GM19452 (cell line): ENCODE measurements at regions not wholly inside any gene's neighbourhood (a gene's known extent, or its start where the extent isn't known, plus 50 kb on each side); places are given as distances from the start of the nearest gene placed in this dataset.

Experiments
- ATAC-seq: cut with Tn5 transposase; IDR thresholded peaks from one replicate; pipeline ENCODE4 v1.9.1; 2021; ENCODE audit not compliant: unreplicated experiment

GRCh38 chr7:38002689-38003088 is 82.2 kb downstream of the EPDR1 start:
- no peak for ATAC-seq

DNA sequence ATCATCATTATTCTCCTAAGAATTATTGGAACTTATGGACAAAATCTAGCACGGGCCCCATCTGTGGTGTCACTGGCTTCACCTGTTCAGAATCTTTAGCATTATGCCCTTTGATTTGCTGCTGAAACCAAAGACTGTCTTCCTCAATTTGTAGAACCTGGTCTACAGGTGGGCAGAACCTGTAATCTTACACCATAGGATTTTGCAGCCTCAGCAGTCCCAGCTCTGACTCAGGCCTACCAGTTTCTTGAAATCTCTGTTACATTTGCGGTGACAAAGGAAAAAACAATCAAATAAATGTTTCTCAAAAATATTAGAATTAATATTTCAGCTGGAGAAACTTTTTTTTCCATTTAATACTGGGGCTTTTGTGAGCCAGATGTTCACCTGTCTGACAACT is 86.1 kb downstream of the EPDR1 start:
- no peak for ATAC-seq

DNA sequence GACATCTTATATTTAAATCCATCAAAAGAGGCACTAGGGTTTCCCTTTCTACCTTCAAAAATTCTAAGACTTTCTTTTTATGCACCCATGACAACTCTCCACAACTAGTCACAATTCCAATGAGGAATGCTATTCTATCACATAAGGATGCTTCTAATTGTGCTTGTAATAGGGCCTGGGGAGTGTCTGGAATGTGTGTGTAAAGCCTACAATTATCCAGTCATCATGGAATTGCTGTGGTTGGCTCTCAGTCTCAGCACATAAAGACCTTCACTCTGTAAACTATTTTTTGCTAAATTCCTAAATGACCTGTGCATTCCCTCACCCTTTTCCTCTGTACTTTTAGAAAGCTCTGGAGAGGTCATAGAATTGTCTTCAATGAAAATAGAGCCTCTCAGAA is 86.7 kb downstream of the EPDR1 start:
- ATAC-seq = no peak

DNA sequence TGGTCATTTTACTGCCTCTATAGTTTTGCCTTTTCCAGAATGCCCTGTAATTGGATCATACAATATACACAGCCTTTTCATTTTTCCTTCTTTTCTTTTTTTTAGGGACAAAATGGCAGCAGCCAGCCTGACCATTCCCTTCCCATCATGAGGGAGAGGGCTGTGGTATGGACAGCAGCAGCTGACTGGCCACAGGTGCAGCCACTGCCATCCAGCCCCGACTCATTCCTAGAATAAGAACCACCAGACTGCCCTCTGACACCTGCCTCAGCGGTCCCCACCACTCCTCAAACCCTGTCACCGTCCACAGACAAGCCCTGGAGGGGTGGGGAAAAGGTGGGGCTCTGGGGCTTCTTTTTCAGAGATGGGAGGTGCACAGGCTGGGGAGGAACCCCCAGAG is 92.8 kb downstream of the EPDR1 start:
- ATAC-seq = no peak

DNA sequence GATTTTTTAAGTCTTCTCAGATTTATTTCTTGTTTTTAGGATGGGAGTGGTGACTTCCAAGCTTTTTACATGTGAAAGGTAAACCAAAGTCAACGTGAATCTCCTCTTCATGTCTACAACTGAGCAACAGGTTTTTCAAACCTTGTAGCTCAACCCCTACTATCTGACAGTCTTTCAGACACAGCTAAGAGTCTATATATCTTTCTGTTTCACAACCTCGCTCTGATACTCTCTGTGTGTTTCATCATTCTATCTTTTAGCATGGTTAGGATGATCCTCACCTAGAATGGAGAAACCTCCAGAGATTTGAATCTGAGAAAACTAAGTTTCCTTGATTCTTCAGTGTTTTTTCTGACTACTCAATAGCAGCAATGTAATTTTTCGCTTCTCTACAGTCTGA is 96.1 kb downstream of the EPDR1 start:
- no peak for ATAC-seq

GRCh38 chr7:38017320-38017719 is 96.9 kb downstream of the EPDR1 start:
- no peak for ATAC-seq

DNA sequence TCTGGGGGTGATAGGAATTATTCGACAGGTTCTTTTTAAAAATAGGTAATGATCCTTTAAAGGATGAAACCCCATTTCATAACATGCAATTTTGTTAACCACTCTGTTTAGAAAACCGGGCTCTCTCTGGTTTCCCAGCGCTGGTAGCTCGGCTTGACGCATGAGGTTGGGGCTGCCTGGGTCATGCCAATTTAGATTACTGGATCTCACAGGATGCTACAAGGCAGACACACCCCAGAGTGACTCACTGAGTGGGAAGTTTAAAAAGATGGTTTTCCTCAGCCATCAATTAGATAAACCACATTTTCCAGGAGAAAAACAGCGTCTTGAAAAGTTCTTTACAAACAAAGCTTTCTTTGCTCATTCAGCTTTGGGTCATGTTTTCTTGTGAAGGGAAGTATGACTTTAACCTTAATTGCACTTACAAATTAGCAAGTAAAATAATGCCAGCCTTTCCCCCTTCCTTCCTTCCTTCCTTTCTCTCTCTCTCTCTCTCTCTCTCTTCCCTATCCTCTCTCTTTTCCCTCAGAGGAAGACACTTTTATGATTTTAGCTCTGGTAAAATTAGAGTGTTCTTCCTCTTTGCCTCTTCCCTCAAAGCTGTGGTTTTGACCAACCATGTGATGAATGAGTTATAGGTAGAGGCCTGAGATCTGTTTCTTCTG is 99.8 kb downstream of the EPDR1 start:
- no peak for ATAC-seq

- ATAC-seq = no peak
These were observed 101.5 kb downstream of the EPDR1 start for GRCh38 chr7:38021892-38022291.

DNA sequence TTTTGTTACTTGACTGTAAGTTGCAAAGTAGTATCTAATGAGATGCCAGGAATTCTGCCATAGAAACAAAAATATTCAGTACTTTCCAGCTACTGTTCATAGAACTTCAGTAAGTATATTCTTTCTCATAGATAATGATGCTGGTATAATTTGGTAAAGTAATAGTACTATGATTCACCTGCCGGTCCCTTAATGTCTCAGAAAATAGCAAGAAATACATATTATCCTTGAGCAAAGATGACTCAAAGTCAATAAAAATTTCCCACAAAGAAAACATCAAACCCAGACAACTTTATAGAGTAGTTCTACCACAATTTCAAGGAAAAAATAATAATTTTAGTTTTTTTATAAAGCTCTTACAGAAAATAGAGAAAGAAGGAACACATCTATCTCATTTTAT is 105.4 kb downstream of the EPDR1 start:
- ATAC-seq = no peak

GRCh38 chr7:38027884-38028455 is 107.5 kb downstream of the EPDR1 start:
- ATAC-seq = no peak

DNA sequence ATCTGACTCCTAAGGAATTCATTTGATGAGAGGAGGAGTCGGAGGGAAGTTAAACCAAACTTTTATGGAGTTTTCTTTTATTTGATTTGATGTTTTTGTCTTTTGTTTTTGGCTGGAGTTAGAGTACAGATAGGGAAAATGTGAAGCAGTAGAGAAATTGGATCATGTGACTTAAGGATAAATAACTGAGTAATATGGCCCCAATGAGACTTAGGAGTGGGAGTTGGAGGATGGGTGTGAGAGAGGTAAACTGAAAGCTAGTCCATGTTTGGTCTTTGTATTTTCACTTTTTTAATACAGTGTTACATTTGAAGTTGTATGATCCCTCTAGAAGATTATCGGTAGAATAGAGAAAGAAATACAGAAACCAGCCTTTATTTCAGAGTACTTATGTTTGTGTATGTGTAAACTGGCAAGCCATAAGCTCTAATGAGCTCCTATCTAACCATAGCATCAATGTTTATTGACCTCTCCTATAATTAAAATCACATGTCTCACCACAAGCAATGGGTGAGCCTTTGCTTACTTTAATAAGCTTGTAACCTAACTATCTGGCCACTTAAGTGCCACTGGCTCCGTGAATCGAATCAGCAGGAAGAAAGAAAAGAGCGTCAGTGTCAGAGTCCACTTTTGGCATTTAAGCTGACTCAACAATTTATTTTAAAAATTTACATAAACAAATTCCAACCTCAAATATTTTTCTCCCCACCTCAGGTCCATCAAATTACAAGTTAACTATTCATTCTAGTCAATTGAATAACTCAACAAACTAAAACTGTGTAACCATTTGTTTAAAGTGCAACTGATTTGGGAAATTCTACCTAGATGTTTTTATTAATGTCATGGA is 113.8 kb downstream of the EPDR1 start:
- ATAC-seq = no peak

DNA sequence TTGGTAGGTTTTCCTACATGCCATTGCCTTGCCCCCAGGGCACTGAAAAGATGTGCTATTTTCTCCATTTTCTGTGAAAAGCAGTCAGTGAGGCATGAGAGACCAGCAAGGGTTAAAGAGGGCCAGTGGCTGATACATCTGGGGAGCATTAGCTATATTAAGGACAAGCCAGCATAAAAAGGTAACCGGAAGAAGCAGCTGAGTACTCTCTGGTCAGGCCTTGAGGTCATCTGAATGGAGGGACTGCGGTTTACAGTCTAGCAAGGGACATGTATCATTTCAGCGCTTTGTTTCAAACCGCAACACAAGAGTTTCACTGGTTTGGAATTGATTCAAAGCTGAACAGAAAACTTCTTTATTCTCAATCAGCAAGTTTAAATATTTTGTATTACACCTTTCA is 120.4 kb downstream of the EPDR1 start:
- no peak for ATAC-seq

GRCh38 chr7:38049679-38050078 is 128.4 kb upstream of the STARD3NL start:
- no peak for ATAC-seq

GRCh38 chr7:38051311-38051710 is 126.7 kb upstream of the STARD3NL start:
- ATAC-seq = no peak

DNA sequence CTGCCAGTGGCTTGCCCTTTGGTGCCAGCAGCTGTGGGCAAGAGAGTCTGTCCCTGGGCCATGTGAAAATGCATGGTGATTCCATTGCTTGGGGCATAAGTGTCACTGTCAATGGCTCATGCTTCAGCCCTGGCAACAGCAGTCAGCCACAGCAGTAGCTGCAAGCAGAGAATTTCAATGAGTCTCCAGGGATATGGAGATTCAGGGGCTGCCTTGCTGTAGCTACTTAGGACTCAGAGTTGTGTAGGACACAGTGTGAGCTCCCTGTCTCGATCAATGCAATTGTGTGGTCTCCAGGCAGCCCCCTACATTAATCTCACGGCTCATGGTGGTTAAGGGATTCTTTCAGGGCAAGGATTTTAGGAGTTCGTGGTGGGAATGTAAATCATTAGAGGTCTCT is 126.3 kb upstream of the STARD3NL start:
- no peak for ATAC-seq

- no peak for ATAC-seq
These were observed 125.3 kb upstream of the STARD3NL start for GRCh38 chr7:38052786-38053185.

GRCh38 chr7:38054199-38054598 is 123.8 kb upstream of the STARD3NL start:
- no peak for ATAC-seq

GRCh38 chr7:38057829-38058228 is 120.2 kb upstream of the STARD3NL start:
- ATAC-seq = no peak

- no peak for ATAC-seq
These were observed 117.9 kb upstream of the STARD3NL start for GRCh38 chr7:38060116-38060515.

GRCh38 chr7:38060637-38061036 is 117.4 kb upstream of the STARD3NL start:
- no peak for ATAC-seq

DNA sequence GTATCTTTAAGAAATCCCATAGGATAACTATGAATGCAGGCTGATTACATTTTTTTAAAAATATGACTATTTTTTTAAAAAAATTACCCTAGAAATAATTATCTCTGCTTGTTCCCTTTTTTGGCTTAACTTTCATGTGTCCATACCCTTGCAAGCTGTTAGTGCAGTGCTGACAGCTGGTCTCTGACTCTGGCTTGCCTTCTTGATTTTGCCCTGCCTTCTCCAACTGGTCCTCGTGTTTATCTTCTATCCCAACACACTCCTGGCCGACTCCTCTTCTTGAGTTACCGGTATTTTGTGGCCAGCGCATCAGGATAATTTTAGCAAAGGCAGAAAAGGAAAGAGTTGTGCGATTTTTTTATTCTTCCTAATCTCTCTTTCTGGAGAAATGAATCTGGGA is 111.7 kb upstream of the STARD3NL start:
- ATAC-seq = no peak

GRCh38 chr7:38068461-38068860 is 109.6 kb upstream of the STARD3NL start:
- ATAC-seq = no peak
